GM21576 (cell line): ENCODE measurements at regions not wholly inside any gene's neighbourhood (a gene's known extent, or its start where the extent isn't known, plus 50 kb on each side); places are given as distances from the start of the nearest gene placed in this dataset.
"Not testable (repeated sequence)": the region's sequence is repeated elsewhere in the genome, so short reads cannot be mapped to it uniquely, and the experiment has no call there.

Experiments used
- ATAC-seq: cut with Tn5 transposase; IDR thresholded peaks from one replicate; pipeline ENCODE4 v1.9.1; 2021; ENCODE audit warnings: mild to moderate bottlenecking, moderate library complexity; ENCODE audit not compliant: unreplicated experiment

- no peak for ATAC-seq
These were observed 62.5 kb upstream of the CHST15 start for GRCh38 chr10:124155781-124156435.

GRCh38 chr10:124153023-124153826 is 59.8 kb upstream of the CHST15 start:
- peak; percentile 75 for ATAC-seq

- ATAC-seq: no peak
These were observed 59.0 kb upstream of the CHST15 start for GRCh38 chr10:124152139-124153022.

GRCh38 chr10:124151466-124152095 is 58.2 kb upstream of the CHST15 start:
- ATAC-seq: no peak

GRCh38 chr10:124150807-124151417 is 57.5 kb upstream of the CHST15 start:
- no peak for ATAC-seq

- ATAC-seq: no peak
These were observed 56.9 kb upstream of the CHST15 start for GRCh38 chr10:124150189-124150806.

- ATAC-seq: no peak
These were observed 56.0 kb upstream of the CHST15 start for GRCh38 chr10:124149189-124150042.

- not testable (repeated sequence) for ATAC-seq
These were observed 55.3 kb upstream of the CHST15 start for GRCh38 chr10:124148509-124149188.

GRCh38 chr10:124146483-124146882 is 53.1 kb upstream of the CHST15 start:
- no peak for ATAC-seq

GRCh38 chr10:124145109-124145870 is 51.9 kb upstream of the CHST15 start:
- no peak for ATAC-seq

- ATAC-seq: no peak
These were observed 51.1 kb upstream of the CHST15 start for GRCh38 chr10:124144536-124144935.

- no peak for ATAC-seq
These were observed 50.3 kb upstream of the CHST15 start for GRCh38 chr10:124143721-124144120.
